RKO (cell line): ENCODE measurements at regions not wholly inside any gene's neighbourhood (a gene's known extent, or its start where the extent isn't known, plus 50 kb on each side); places are given as distances from the start of the nearest gene placed in this dataset.

Source experiments
- DNase-seq: peaks from one replicate; pipeline ENCODE4 v3.0.0-alpha.2; 2016; ENCODE audit warnings: low spot score

DNA sequence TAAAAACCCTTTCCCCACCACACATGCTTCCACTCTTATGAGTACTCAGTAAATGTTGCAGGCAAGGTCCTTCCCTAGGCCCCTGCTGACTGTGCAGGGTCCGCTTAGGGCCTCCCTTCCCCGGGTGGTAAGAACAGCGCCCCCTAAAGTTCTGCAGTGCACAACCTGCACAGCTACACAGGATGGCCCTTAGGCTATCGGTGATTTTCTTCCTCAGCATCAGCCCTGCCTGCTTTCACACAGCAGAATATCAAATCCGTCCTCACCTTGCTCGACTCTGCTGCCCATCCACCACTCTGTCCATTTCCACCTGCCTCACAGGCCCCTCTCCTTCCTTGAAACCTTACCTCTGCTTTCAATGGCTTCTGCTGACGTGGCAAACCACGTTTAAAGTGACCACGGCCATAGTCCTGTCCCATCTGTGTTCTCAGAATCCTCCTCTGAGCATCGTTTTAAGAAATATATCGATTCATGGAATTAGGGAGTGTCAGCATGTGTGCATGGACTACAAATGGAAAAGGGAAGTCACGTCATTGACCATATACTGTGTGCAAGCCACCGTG lies 51.4 kb upstream of the TMEM132E start:
- DNase-seq, result no peak

- no peak for DNase-seq
Observed at GRCh38 chr17:34527136-34527907, 52.1 kb upstream of the TMEM132E start.

- DNase-seq, result no peak
Observed at GRCh38 chr17:34525651-34526050, 53.7 kb upstream of the TMEM132E start.

DNA sequence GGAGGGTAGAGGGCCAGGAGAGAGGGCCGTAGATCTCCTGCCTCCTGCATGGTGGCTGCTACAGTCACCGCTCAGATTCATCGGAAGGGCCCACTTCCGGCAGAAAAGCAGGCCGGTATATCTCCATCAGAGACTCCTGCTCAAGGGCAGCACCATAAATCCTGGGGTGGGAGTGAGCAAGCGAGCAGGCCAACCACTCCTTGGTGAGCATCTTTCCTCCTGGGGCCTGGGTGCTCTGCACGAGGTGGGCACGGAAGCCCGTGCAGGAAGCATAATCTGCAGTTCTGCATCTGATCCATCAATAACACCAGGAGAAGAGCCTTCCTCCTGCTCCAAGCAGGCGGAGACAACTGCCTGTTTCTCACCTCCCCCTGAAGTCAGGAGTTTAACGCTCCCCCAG lies 57.4 kb upstream of the TMEM132E start:
- no peak for DNase-seq

- DNase-seq, result no peak
Observed at GRCh38 chr17:34519282-34519681, 60.1 kb upstream of the TMEM132E start.

DNA sequence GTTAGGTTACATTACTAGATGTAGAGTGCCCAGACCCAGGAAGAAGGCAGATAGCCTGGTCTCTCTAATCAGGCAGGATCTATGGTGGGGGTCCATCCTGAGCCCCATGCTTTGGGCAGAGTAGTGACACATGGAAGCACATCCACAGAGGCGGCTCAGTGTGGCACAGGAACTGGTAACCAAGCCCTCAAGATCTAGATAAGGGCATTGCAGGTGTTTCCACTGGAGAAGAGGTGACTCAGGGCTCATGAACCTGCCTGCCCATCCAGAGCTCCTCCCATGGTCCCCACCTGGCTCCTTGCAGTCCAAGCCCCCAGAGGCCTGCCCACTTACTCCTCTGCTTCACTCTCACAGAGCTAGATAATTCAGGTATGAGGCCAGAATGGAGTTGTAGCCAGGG lies 62.0 kb upstream of the TMEM132E start:
- DNase-seq, result no peak

DNA sequence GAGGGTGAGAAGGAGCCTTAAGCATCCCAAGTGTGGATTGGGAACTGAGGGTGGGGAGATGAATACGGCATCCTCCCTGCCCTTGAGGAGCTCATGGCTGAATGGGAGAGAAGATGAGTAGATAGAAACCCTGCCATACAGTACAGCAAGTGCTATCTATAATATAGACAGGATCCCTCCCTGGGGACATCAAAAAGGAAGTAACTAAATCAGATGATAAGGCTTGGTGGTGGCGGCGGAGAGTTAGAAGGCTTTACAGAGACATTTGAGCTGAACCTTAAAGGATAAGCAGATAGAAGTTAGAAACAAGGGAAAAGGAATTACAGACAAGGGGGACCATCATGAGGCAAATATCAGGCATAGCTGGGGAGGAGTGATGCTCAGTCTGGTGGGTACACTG lies 67.5 kb upstream of the TMEM132E start:
- DNase-seq, result no peak

DNA sequence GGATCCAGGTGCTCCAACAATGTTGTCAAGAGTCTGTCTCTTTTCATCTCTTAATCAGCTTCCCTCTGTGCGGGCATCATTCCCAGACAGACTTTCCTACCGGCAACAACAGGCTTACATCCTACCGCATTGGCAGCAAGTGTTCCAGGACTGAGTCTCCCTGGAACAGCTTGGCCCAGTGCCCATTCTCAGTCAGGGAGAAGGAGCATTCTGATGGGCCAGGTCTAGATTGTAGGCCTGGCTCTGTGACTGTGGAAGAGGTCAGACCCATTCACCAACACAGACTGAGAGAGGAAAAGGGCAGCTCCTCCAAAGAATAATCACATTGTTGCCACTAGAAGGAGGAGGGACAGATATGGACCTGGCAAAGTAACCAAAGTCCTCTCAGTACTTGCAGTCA lies 68.1 kb upstream of the TMEM132E start:
- DNase-seq, result no peak

DNA sequence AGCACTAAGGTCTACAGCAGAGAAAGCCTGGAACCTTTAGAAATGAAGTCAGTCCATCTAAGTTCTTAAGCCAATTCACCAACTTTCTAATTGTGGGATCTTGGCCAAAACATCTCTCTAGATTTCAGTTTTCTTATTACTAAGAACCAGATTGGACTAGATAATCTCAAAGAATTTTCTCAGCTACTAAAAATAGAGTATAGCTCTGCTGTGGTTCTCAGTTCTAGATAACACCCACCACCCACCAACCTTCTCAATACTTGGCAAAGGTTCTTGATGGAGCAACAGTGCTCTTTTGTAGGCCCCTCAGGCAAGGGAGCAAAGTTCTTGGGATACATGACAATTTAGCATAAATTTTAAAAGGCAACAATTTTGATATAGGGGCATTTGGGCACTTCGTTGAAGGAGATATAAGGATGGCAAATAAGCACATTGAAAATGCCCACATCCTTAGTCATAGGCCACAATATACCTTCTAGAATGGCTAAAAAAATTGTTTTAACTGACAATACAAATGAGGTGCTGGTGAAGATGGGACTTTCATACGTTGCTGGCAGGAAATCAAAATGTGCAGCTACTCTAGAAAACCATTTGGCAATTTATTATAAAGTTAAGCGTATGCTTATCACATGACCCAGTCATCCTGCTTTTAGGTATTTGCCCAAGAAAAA lies 74.4 kb upstream of the TMEM132E start:
- DNase-seq, result no peak

GRCh38 chr17:34503528-34504195 lies 75.7 kb upstream of the TMEM132E start:
- DNase-seq, result no peak

- DNase-seq, result no peak
Observed at GRCh38 chr17:34502426-34502825, 77.0 kb upstream of the TMEM132E start.

DNA sequence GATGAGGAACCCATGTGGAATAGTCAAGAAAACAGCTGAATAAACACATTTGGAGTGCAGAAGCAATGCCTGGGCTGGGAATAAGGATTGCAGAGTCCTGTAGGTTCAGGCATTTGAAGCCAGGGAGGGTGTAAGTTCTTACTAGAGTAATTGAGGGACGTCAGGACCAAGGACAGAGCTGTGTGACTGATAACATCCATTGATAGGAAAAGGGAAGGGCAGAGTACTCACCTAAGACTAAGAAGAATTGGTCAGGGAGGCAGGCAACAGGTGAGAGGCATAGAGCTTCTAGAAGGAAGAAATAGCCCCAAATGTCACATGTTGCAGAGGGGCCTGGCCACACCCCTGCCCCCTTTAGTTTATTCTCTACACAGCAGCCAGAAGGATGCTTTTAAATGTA lies 79.8 kb upstream of the TMEM132E start:
- DNase-seq, result peak; percentile 44

DNA sequence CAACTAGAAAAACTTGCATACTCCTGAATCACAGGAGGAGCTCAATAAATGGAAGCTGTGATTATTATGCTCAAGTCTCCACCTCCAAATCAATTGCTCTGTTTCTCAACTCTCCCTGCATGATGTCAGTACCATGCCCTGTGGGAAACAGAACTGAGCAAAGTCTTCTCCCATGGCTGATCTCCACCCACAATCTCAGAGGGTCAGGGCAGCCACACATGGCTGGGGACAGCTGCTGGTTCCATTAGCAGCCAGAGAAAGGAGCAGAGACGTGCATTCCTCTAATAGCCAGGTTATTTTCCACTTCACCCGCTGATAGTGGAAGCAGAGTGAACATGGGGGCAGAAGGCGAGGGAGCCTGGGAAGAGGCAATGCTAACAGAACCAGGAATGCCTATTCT lies 85.5 kb upstream of the TMEM132E start:
- no peak for DNase-seq

- no peak for DNase-seq
Observed at GRCh38 chr17:34487626-34488025, 91.8 kb upstream of the TMEM132E start.

GRCh38 chr17:34486761-34487160 lies 92.6 kb upstream of the TMEM132E start:
- no peak for DNase-seq

DNA sequence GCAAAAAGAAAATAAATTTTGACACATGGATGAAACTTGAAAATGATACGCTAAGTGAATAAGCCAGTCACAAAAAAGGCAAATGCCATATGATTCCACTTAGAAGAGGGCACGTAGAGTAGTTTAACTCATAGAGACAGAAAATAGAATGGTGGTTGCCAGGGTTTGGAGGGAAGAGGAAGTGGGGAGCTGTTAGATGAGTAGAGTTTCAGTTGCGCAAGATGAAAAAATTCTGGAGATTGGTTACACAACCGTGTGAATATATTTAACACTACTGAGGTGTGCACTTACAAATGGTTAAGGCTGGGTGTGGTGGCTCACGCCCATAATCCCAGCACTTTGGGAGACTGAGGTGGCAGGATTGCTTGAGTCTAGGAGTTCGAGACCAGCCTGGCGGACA lies 93.4 kb upstream of the TMEM132E start:
- DNase-seq, result no peak

GRCh38 chr17:34484193-34484733 lies 95.1 kb upstream of the TMEM132E start:
- DNase-seq, result no peak

GRCh38 chr17:34482730-34483129 lies 96.7 kb upstream of the TMEM132E start:
- DNase-seq, result no peak

DNA sequence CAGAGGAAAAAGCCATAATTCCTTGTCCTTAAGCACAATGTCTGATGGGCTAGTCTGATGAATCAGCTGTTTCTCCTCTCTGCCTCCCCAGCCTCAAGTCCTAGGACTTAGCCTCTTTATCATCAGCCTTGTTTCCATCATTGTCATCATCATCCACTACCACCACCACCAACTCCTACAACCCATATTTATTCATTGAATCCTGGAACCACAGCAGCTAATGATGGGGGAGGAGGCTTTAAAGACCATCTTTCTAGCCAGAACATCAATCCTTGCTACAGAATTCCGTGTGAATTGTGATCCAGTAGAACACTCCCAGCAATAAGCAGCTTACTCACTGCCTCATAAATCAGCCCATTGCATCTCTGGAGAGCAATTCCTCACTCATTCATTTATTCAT lies 97.6 kb upstream of the TMEM132E start:
- no peak for DNase-seq

GRCh38 chr17:34479371-34479770 lies 100.0 kb upstream of the TMEM132E start:
- no peak for DNase-seq

DNA sequence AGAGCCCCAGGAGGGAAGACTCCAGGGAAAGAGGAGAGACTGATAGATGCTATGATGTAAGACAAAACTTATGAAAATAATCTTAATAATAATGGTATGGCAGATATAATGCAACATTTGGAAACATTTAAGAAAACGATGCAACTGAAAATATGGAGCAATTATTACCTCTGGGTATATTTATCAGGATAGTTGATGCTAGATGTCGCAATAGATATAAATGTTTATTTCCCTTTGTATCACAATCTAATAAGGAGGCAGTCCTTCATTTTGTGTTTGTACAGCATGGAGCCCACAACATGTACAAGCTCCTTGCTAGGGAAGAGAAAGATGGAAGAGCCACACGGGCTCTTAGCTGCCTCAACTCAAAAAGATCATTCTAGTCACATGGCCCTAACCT lies 101.1 kb upstream of the TMEM132E start:
- DNase-seq, result no peak

GRCh38 chr17:34475296-34475695 lies 104.1 kb upstream of the TMEM132E start:
- no peak for DNase-seq

DNA sequence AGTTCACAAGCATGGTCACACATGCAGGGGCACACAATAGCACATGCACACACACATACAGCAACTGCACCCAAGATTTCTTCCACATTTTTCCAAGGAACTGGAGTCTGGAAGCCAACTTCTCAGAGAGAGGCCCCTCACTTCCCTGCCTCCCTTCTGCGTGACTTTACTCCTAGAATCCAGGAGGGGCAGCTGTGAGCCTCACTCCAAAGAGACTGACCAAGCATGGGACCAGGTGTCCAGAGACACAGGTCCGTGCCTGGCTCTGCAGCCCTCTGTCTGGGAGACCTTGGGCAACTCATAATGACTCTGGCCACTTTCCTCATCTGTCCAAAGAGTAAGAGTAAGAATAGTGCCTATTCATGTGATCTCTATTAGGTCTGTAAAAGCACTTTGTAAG lies 104.7 kb upstream of the TMEM132E start:
- no peak for DNase-seq
